K562 (cell line): ENCODE measurements at regions not wholly inside any gene's neighbourhood (a gene's known extent, or its start where the extent isn't known, plus 50 kb on each side); places are given as distances from the start of the nearest gene placed in this dataset.

Experiments
- CTCF ChIP-seq, 3 experiments: IDR thresholded peaks in 2 of 3; conservative IDR thresholded peaks in 1 of 3; 2 replicates each; pipeline ENCODE4 v1.5.1; 2011 to 2012; ENCODE audit warnings: low read length in 3 of 3, mild to moderate bottlenecking in 3 of 3, control low read depth in 2 of 3, improper control_type of control experiment in 1 of 3, inconsistent platforms in 1 of 3, low read depth in 1 of 3, mixed read lengths in 1 of 3, moderate library complexity in 1 of 3; ENCODE audit not compliant: insufficient read depth in 2 of 3
- HOMEZ ChIP-seq: fragments of 250-450 bp; sonication (Bioruptor Pico); IDR thresholded peaks from 2 replicates; pipeline ENCODE4 v1.4.0; 2020; ENCODE audit warnings: mild to moderate bottlenecking, moderate library complexity
- POLR2A ChIP-seq: fragments of 450-650 bp; conservative IDR thresholded peaks from 2 replicates; pipeline ENCODE4 v1.6.1; 2016
- PURB ChIP-seq: sonication (generic); formaldehyde crosslinking; IDR thresholded peaks from 2 replicates; pipeline ENCODE4 v1.9.0; 2021; ENCODE audit warnings: low read depth, mild to moderate bottlenecking, missing genetic modification reagents
- ZNF124 ChIP-seq: sonication (generic); formaldehyde crosslinking; IDR thresholded peaks from 2 replicates; pipeline ENCODE4 v1.8.1; 2022; ENCODE audit warnings: missing genetic modification reagents
- ZNF347 ChIP-seq: fragments of 450-650 bp; formaldehyde crosslinking; IDR thresholded peaks from 2 replicates; pipeline ENCODE4 v1.4.0; 2020; ENCODE audit warnings: low read depth, mild to moderate bottlenecking, moderate library complexity
- TF ChIP-seq, protein P1 (sequence below): fragments of 450-650 bp; IDR thresholded peaks from 2 replicates; pipeline ENCODE4 v1.6.1; 2016; ENCODE audit warnings: antibody characterized with exemption

DNA sequence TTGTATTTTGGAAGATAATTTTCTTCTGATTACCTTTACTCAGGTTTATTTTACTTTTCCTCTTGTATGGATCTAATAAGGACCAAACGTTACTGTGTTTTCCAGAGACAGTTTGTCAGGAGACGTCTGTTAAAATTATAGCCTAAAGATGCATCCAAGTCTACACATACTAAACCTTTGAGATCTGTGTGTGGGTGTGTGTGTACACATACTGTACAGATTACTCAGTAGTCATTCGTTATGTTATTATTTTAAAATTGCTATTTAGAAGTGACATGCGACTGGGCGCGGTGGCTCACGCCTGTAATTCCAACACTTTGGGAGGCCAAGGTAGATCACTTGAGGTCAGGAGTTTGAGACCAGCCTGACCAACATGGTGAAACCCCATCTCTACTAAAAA is 51.6 kb upstream of the CNTLN start:
- no peak for TF ChIP-seq HOMEZ
- TF ChIP-seq ZNF347: no peak
- TF ChIP-seq, protein P1, sequence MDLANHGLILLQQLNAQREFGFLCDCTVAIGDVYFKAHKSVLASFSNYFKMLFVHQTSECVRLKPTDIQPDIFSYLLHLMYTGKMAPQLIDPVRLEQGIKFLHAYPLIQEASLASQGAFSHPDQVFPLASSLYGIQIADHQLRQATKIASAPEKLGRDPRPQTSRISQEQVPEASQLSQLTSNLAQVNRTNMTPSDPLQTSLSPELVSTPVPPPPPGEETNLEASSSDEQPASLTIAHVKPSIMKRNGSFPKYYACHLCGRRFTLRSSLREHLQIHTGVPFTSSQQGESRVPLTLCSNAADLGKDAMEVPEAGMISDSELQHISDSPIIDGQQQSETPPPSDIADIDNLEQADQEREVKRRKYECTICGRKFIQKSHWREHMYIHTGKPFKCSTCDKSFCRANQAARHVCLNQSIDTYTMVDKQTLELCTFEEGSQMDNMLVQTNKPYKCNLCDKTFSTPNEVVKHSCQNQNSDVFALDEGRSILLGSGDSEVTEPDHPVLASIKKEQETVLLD: no peak
- no peak for TF ChIP-seq POLR2A
- no peak for TF ChIP-seq CTCF (IDR thresholded peaks at IDR 0.05 in 2 of 3, conservative IDR thresholded peaks at IDR 0.05 in 1 of 3; ENCODE audit: insufficient read depth in 2 of 3, low read depth in 1 of 3, low read length in 3 of 3)
- no peak for TF ChIP-seq ZNF124 (CRISPR knock-in tag)
- no peak for TF ChIP-seq PURB (CRISPR knock-in tag)
